ENCODE measurements at regions not wholly inside any gene's neighbourhood (a gene's known extent, or its start where the extent isn't known, plus 50 kb on each side); places are given as distances from the start of the nearest gene placed in this dataset.
"Not testable (repeated sequence)": the region's sequence is repeated elsewhere in the genome, so short reads cannot be mapped to it uniquely, and the experiment has no call there.

DNA sequence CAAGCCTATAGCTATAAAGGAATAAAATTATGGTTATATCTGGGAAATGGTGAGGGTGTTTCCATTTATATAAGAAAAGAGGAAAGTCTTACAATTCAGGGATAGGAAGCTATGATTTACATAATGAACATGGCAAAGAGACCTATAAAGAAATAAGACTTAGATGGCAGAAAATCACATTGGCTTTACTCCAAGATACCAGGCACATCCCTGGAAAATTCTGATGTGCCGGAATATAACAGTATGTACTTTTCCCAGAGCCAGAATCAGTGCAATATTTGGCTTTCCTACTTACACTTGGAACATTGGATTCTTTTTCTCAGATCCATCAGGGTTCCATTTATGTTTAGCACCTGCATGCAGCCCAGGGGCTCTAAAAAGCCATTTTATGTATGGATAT lies 357.8 kb downstream of the CETN3 start:
- DNase-seq = no peak

DNA sequence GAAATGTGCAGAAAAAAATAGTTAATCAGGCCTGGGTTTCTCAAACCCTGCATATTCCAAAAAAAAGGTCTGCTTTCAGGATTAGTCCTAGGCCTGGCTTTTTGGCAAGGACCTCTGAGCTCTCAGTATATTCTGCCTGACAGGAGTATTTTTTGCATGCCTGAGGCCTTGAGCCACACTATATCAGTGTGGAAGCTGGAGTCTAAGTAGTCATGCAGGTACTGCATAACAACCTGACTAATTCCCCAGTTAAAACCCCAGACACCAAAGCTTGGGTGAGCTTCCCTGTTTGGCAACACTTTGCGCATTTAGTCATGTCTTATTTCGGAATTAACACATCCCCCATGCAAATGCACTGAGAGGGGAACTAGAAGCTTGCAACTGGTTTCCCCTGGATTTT lies 359.5 kb downstream of the CETN3 start:
- DNase-seq = no peak

DNA sequence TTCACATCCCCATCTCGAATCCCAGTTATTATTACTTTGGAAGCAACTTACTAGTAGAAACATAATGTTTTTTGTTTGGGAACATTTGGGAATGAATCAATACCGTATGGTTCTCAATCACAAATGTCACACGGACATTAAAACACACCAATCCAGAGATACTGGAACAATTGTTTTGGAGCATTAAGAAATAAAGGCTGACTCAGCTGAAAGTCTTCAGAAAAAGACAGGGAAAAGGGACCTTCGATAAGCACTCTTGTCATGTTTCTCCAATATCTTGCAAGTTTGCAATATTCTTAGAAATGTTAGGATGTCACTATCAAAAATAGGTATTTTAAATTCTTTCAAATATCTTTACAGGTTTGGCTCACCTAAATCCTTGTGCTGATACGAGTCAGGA lies 362.4 kb downstream of the CETN3 start:
- DNase-seq = no peak

DNA sequence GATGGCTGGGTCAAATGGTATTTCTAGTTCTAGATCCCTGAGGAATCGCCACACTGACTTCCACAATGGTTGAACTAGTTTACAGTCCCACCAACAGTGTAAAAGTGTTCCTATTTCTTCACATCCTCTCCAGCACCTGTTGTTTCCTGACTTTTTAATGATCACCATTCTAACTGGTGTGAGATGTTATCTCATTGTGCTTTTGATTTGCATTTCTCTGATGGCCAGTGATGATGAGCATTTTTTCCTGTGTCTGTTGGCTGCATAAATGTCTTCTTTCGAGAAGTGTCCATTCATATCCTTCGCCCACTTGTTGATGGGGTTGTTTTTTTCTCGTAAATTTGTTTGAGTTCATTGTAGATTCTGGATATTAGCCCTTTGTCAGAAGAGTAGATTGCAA lies 369.5 kb downstream of the CETN3 start:
- not testable (repeated sequence) for DNase-seq

DNA sequence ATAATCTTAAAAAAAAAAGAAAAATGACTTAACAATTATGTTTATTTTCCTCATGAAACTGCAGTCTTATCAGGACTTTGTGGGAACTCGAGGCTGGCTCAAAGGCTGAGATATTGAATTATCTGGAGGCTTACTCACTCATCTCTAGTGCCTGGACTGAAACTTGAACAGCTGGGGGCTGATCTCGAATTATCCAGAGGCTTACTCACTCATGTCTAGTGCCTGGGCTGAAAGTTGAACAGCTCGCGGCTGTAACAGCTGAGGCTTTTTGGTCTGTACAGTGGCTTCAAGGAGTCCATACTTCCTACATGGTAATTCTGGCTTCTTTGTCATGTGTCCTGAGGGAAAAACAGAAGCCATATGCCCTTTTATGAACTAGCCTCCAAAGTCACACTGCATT lies 371.9 kb downstream of the CETN3 start:
- DNase-seq = no peak

DNA sequence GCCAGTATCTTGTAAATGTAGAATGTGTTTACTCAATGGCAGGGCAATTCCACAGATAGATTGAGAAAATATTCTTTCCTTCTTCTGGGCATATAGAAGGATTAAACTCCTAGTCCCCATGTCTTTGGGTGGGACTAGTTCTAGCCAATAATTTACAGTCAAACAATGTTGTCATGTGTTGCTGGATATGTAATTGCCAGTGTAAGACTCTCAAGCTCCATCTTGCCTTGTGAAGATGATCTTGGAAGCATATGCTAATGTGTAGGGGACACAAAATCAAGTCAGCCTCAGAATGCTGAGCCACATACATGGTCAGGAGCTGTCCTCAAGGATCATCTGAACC lies 386.9 kb downstream of the CETN3 start:
- DNase-seq = no peak

DNA sequence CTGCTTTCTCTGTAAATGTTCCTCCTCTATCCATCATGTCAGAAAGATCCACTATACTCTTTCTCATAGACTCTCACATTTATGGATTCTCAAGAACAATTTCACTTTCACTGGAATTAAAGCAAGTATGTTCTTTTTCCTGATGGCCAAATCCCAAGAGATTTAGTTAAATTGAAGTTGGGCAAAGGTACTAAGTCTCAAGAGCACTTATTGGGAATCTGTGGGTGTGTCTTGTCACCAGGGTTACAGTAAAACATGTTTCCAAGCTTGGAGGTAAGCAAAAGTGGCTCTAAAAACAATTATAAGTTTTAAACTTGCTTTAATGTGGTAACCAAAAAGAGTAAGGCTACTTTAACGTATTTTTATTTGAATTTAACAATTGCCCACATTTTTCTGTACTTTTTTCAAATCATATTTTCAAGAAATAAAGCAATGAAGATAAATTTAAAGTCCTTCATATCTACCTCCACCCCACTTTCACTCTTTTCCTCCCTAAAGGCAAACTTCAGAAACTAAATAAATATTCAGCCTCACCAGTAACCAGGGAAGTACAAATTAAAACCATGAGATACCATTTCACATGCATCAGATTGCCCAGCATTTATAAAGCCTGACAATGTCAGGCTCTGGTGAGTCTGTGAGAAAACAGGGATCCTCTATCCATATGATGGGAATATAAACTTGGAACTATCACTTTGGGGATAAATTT lies 387.4 kb downstream of the CETN3 start:
- no peak for DNase-seq

DNA sequence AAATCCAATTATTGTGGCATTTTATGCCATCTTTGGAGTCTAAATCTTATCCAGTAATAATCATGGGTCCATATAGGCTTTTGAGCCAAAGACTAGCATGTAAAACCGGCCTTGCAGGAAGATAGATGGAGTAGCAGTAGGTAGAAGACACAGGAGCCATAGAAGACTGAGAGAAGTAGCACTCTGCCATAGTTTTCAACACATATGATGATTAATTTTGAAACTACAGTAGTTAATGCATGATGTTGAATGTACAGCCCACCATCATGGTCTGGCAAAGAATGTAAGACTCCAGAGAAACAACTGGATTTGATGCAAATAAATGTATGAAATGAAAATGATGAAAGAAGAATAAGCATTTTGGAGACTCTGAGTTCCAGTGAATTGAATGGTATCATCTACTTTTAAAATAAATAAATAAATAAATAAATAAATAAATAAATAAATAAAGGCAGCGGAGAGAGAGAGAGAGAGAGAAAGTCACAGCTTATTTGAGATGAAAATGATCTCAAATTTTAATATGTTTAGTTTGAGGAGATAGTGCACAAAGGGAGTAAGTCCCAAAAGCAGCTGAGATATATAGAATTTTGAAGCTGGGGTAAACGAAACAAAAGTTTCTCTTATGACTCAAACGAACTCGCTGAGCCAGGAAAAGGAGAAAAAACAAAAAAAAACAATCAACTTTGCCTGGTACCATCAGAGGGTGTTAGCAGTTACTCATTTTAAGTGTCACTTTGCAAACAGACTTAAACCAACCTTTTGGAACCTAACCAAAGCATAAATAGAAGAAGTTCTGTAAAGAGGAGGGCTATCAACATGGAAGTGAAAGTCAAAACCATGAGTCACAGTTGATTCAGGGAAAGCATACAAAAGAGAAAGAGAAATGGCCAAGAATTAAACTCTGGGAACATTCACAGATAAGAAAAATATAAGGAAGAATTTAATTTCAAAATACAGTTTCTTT lies 388.7 kb downstream of the CETN3 start:
- no peak for DNase-seq

DNA sequence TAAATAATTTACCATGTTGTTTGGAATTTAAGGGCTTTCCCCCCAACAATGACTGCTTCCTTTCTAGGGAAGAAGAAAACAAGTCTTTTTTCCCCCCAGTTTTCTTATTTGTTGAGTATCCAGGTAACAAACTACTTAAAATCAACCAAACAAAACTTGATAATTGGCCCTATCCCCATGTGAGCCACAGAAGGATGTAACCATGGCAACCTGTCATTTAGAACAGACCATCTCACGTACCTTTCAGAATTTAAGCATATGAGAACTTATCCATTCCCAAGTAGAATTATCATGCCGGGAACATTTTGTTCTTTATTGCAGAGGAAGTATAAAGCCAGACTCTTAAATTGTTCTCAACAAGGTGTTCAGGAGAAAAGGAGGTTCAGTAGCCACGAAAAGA lies 392.3 kb downstream of the CETN3 start:
- no peak for DNase-seq

DNA sequence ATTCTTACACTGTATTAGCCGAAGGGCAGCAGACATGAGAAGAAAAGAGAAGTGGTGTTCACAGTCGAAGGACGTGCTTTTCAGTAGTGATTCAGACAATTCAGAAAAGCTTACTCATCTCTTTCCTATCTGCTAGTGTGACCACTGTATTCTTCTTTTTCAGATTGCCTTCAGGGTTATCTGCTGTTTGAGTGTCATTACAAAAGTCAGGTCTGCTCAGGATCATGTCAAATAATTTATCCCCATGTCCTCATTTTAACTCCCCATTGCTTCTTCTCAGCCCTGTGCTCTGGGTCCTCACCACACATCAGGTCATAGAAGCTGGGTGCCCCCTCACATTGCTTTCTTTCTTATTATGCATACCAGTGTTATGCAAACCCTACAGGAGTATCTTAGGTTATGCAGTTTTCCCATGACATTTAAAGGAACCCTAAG lies 394.0 kb downstream of the CETN3 start:
- DNase-seq = no peak

DNA sequence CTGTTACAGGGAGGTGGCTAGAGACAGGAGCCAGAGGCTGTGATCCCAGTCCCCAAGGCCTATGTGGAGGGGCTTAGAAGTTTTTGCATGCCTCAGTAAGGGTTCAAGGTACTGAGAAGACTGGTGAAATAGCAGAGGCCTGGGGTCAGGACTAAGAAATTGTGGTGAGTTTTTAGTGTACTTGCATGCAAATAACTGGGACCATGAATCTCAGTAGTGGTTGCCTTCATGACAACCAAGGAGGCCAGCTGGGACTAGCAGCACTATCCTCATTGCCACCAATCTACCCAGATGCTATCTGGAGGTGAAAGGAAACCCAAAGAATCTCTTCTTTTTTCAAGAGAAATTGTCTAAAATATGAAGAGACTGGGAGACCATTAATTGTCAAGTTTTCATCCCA lies 395.1 kb downstream of the CETN3 start:
- DNase-seq = no peak

DNA sequence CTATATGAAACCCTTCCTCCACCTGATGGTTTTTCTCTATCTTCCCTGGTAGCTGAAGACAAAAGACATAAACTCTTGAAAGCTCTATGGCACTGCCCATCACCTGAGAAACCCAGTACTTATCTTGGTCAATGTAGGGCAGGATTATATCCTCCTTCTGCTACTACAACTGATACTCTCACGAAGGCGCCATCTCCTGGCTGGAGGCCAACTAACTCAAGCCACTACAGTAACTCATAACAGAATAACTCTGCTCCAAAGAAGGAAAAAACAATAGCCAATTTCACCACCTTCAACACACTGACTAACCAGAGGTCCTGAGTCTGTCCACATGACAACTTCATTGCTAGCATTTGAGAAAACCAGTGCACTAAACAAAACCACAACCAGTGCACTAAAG lies 409.2 kb downstream of the CETN3 start:
- no peak for DNase-seq

DNA sequence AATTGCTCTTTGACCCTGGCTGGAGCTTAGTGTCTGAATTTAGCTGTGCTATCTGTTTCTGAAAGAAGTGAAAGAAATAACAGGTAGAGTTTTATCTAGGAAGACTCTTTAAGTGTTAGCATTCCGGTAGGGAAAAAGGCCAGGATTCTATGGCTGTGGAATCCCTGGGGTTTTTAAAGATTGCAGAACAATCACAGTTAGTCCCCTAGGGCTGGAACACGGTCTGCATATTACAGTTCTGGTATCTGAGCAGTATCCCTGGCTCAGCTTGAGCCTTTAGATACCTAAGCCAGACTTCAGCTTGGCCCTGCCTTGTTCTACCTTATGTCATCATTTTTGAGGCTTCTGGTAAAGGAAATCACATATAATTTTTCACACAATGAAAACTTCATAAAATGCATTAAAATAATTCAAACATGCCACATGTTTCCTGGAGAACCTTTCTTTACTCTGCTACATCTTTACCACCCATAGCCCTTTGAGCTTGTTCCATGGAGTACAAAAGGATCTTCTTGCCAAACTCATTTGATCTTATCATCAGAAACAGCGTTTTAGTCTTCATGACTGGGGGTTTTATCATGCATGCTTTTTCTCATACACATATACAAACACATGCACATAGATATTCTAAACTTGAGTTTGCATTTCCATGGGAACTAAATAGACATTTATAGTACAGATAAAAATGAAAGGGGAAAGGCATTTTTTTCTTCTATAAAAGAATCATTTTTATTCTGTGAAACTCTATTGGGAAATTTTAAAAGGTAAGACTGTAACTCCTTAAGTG lies 410.8 kb downstream of the CETN3 start:
- DNase-seq = no peak

DNA sequence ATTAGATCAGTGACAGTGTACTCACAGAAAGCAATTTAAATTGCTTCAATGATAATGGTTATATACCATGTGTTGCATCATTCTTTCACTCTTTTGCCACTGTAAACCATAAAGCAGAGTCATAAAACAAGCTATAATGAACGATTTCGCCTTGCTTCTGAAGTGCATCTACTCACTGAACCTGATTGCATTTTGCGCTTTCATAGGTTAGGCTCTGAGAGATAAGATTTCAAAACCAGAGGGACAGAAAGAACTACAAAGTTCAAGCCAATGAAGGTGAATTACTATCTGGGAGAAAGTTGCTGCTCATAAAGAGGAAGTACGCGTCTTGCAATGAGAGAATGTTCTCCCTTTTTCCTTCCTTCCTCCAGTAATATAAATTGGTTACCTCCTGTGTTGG lies 412.7 kb downstream of the CETN3 start:
- no peak for DNase-seq

DNA sequence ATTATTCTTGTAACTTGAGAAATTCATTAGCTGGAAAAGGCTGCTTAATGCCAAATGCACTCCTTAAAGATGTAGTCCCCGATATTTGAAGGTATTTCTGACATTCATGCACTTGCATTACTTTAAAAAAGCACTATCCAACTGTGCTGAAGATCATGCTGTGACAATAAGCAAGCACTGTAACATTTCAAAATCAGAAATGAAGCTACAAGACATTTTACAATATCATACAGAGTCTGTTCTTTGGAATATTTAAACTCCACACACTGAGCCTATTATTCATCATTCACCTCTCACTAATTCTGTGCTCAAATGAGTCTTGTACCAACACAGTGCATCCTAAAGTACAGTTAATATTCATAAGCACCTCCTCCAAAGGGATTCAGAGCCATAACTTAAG lies 413.2 kb downstream of the CETN3 start:
- DNase-seq = no peak

DNA sequence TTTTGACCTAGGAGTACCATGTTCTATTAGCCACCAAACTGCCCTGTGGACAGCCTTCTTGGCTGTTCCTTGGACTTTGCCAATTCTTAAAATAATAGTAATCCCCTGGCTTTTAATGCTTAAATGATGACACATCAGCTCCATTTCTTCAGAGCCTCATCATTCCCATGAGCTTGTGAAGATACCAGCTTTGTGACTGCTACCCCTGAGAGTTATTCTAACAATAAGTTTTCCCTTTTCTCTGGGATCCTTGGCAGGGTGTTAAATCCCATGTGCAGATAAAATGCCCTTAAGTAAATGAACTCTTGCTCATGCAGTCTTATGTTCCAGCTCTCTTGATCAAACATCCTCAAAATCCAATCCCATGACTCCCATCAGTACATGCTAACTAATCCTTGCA lies 415.3 kb downstream of the CETN3 start:
- DNase-seq = no peak

DNA sequence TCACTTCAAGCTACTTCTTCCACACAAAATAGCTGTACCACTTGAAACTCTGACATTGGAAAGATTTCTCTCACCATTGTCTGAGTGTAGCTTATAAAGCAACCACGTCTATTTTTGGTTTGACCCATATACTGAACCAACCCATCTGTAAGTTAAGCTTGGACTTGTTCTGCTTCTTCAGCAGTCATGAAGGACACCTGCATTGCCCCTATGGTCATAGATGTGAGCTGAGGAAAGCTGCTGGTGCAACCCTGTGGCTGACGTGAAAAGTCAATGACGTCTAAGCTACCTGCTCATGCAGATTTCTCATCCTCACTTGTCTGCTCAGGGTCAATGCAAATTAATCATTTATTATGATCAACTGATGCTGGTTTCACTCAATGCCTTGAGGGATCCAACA lies 417.4 kb downstream of the CETN3 start:
- DNase-seq = no peak

DNA sequence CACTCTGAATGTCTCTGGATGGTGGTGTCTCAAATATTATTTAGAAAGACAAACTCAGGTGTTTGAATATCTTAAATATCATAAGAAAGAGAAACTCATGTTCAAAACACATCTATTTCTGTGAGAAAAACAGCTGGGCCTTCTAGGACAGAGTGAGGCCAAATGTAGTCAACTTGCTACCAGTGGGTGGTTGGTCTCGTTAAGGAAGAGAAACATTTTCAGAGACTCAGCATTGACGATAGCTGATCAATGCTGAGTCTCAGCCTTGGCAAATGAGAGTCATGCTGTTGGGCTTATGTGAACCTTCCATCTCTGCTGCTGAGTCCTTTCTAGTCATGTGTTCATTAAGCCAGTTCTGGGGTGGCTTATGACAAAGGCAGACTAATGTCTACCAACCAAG lies 418.0 kb downstream of the CETN3 start:
- no peak for DNase-seq

DNA sequence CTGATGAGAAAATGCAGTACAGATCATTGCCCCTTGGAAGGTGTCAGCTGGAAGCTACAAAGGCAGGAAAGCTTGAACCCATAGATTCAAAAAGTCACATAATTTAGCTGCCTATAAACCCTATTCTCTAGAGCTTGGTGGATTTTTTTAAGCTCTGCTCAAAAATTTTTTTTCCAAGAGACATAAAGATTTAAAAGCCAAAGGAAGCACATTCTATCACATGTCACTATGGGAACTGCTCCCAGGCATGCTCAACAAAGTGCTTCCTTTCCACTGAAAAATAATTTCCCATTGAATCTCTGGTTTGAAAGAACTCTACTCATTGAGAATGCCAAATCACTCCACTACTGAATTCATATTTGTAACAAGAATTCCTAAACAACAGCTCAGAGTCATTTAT lies 419.8 kb downstream of the CETN3 start:
- no peak for DNase-seq

DNA sequence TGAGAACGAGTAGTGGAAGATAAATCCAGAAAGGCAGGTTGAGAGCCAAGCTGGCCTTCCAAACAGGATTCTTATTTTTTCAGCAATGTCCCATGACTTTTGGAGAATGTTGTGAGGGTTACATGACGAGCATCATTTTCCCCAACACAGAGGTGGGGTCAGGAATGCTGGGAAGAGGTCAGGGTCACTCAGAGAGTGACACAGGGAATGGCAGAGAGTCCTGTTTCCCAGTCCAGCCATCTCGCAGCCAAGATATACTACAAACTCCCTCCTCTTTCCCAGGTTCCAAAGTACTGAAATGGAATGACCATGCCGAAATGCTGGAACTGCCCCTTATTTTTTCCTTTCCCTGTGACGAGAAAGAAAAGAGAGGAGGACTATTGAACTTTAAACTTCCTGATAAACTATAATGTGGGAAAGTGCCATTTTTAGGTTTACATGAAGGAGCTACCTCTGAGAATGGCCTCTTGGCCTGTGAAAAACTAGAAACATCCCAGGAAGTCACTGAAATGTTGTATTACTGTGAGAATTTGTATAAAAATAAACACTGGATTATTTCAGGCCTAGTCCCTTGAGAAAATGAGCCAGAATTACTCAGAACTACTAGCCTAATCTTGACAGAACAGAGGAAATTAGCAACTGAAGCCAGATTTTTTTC lies 420.4 kb downstream of the CETN3 start:
- no peak for DNase-seq

DNA sequence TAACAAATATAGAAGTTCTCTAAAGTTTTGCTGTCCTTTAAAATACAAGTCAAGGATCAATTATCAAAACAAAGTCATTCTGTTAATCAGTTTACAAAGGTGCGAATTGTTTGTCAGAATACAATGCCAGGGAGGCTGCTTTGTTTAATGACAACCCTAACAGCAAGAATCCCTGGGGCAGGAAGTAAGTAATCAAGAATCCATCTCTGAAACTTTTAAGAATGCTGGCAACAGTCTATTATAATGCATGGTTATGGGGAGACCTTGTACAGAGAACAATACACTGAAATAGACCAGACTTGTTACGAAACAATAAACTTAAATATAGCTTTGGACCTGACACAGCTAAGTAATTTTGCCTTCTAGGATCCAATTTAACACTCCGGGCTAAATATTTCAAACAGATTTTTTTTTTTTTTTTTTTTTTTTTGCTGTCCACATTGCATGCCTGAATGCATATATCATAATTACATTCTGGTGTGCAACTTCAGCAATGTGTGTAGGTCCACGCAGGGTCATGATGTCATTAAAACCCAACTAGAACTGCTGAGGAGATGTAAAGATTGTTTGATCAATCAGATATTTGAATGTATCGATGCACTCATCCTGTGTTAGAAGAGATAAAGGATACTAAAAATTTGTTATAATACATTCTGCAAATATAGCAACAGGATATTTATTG lies 421.3 kb downstream of the CETN3 start:
- DNase-seq = no peak

DNA sequence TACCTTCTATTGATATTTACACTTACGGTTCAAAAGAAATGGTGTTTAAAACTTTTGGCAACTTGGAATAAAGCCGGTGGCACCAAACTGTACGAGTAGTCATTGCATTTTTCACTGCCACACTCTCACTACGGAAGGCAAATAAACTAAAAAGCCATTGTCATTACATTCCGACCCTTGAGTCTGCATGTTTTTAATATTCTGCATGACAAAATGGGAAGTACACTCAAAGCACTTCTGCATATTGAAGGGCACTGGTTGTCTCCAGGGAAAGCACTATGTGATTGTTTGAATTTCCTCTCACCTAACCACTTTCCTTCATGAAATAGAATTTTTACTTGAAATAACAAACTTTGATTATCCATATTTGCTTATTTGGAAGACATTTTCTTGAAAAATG lies 426.3 kb downstream of the CETN3 start:
- no peak for DNase-seq
